H9 (cell line): ENCODE measurements at regions not wholly inside any gene's neighbourhood (a gene's known extent, or its start where the extent isn't known, plus 50 kb on each side); places are given as distances from the start of the nearest gene placed in this dataset.

Experiments used
- DNase-seq: peaks from one replicate; pipeline ENCODE4 v3.0.0-alpha.2; 2017
- H2AFZ ChIP-seq: one replicate; pipeline ENCODE4 v1.6.1; 2013; ENCODE audit warnings: mild to moderate bottlenecking, low read length, control low read depth, moderate library complexity
- H2AK5ac ChIP-seq: 2 replicates; pipeline ENCODE4 v1.6.1; 2013; ENCODE audit warnings: low read length, control low read depth, mixed read lengths; ENCODE audit not compliant: insufficient read length
- H2BK120ac ChIP-seq: one replicate; pipeline ENCODE4 v1.6.1; 2013; ENCODE audit warnings: low read depth, mild to moderate bottlenecking, low read length, control low read depth, inconsistent platforms; ENCODE audit not compliant: poor library complexity, severe bottlenecking
- H2BK12ac ChIP-seq: 2 replicates; pipeline ENCODE4 v1.6.1; 2013; ENCODE audit warnings: low read length, control low read depth, mixed read lengths, low read depth; ENCODE audit not compliant: insufficient read length
- H2BK15ac ChIP-seq: 2 replicates; pipeline ENCODE4 v1.6.1; 2013; ENCODE audit warnings: low read depth, low read length, control low read depth
- H2BK20ac ChIP-seq: one replicate; pipeline ENCODE4 v1.6.1; 2013; ENCODE audit warnings: low read depth, mild to moderate bottlenecking, low read length, control low read depth, inconsistent platforms; ENCODE audit not compliant: poor library complexity, severe bottlenecking
- H2BK5ac ChIP-seq: 2 replicates; pipeline ENCODE4 v1.6.1; 2013; ENCODE audit warnings: low read length, control low read depth, mixed read lengths; ENCODE audit not compliant: insufficient read length
- H3K14ac ChIP-seq: 2 replicates; pipeline ENCODE4 v1.6.1; 2013; ENCODE audit warnings: low read length, control low read depth; ENCODE audit not compliant: insufficient read depth
- H3K18ac ChIP-seq: 2 replicates; pipeline ENCODE4 v1.6.1; 2013; ENCODE audit warnings: low read depth, mild to moderate bottlenecking, mixed read lengths, low read length, control low read depth; ENCODE audit not compliant: insufficient read length
- H3K23ac ChIP-seq: 2 replicates; pipeline ENCODE4 v1.6.1; 2013; ENCODE audit warnings: low read length, control low read depth, mixed read lengths, low read depth; ENCODE audit not compliant: insufficient read length
- H3K23me2 ChIP-seq: 2 replicates; pipeline ENCODE4 v1.6.1; 2013; ENCODE audit warnings: low read depth, mild to moderate bottlenecking, mixed read lengths, low read length, control low read depth; ENCODE audit not compliant: insufficient read length, poor library complexity, severe bottlenecking
- H3K27ac ChIP-seq: 2 replicates; pipeline ENCODE4 v1.5.1; 2013; ENCODE audit warnings: low read length, control low read depth, mixed read lengths, low read depth; ENCODE audit not compliant: insufficient read length
- H3K27me3 ChIP-seq: 2 replicates; pipeline ENCODE4 v1.6.1; 2013; ENCODE audit warnings: low read length, control low read depth, inconsistent platforms; ENCODE audit not compliant: insufficient read depth
- H3K4ac ChIP-seq: 2 replicates; pipeline ENCODE4 v1.6.1; 2013; ENCODE audit warnings: low read depth, mild to moderate bottlenecking, control low read depth, inconsistent platforms, low read length, moderate library complexity
- H3K4me1 ChIP-seq: 2 replicates; pipeline ENCODE4 v1.6.1; 2013; ENCODE audit warnings: low read length, control low read depth, inconsistent platforms; ENCODE audit not compliant: insufficient read depth
- H3K4me2 ChIP-seq: 2 replicates; pipeline ENCODE4 v1.6.1; 2013; ENCODE audit warnings: low read length, control low read depth, mixed read lengths; ENCODE audit not compliant: insufficient read length, insufficient read depth
- H3K56ac ChIP-seq: 2 replicates; pipeline ENCODE4 v1.6.1; 2013; ENCODE audit warnings: low read depth, mild to moderate bottlenecking, mixed read lengths, low read length, control low read depth; ENCODE audit not compliant: insufficient read length
- H3K79me1 ChIP-seq: 2 replicates; pipeline ENCODE4 v1.6.1; 2013; ENCODE audit warnings: low read depth, mild to moderate bottlenecking, moderate library complexity, low read length, control low read depth, inconsistent platforms; ENCODE audit not compliant: insufficient read depth, poor library complexity, severe bottlenecking
- H3K79me2 ChIP-seq: 2 replicates; pipeline ENCODE4 v1.6.1; 2013; ENCODE audit warnings: low read length, control low read depth, inconsistent platforms; ENCODE audit not compliant: insufficient read depth
- H3K9ac ChIP-seq: 2 replicates; pipeline ENCODE4 v1.6.1; 2013; ENCODE audit warnings: low read length, control low read depth, mixed read lengths; ENCODE audit not compliant: insufficient read length; ENCODE audit errors: extremely low read depth
- H3K9me3 ChIP-seq: one replicate; pipeline ENCODE4 v1.6.1; 2013; ENCODE audit warnings: low read depth, low read length, inconsistent platforms; ENCODE audit not compliant: control insufficient read depth
- H3T11ph ChIP-seq: one replicate; pipeline ENCODE4 v1.6.1; 2013; ENCODE audit warnings: mild to moderate bottlenecking, low read length, control low read depth, inconsistent platforms
- H4K20me1 ChIP-seq: one replicate; pipeline ENCODE4 v1.6.1; 2013; ENCODE audit not compliant: control insufficient read depth, insufficient read length, insufficient read depth
- H4K5ac ChIP-seq: 2 replicates; pipeline ENCODE4 v1.6.1; 2013; ENCODE audit warnings: low read depth, mild to moderate bottlenecking, mixed read lengths, low read length, control low read depth; ENCODE audit not compliant: insufficient read length
- H4K8ac ChIP-seq: replicated peaks from 2 replicates; pipeline ENCODE4 v1.6.1; 2013; ENCODE audit warnings: low read length, control low read depth, mixed read lengths, low read depth; ENCODE audit not compliant: insufficient read length
- H4K91ac ChIP-seq: 2 replicates; pipeline ENCODE4 v1.6.1; 2013; ENCODE audit warnings: low read depth, mild to moderate bottlenecking, moderate library complexity, mixed read lengths, low read length, control low read depth; ENCODE audit not compliant: insufficient read length
- H3K27ac Mint-ChIP-seq, 3 experiments: 2 replicates in 2 of 3; 3 replicates in 1 of 3; pipeline ENCODE4 v1.8.0; 2020 to 2021; ENCODE audit warnings: mixed read lengths in 3 of 3, mild to moderate bottlenecking in 1 of 3, moderate library complexity in 1 of 3
- H3K27me3 Mint-ChIP-seq: 2 replicates; pipeline ENCODE4 v1.8.0; 2021; ENCODE audit warnings: low read depth, mild to moderate bottlenecking, moderate library complexity, mixed read lengths
- H3K36me3 Mint-ChIP-seq, 3 experiments: 2 replicates in 2 of 3; 3 replicates in 1 of 3; pipeline ENCODE4 v1.8.0; 2020 to 2021; ENCODE audit warnings: low read depth in 3 of 3, mixed read lengths in 3 of 3; ENCODE audit not compliant: insufficient read depth in 1 of 3
- H3K4me1 Mint-ChIP-seq, 2 experiments: 2 replicates each; pipeline ENCODE4 v1.8.0; 2020; ENCODE audit warnings: mixed read lengths in 2 of 2
- H3K4me3 Mint-ChIP-seq, 2 experiments: 2 replicates in 1 of 2; 3 replicates in 1 of 2; pipeline ENCODE4 v1.8.0; 2020 to 2021; ENCODE audit warnings: mild to moderate bottlenecking in 2 of 2, mixed read lengths in 2 of 2, moderate library complexity in 1 of 2
- H3K9me3 Mint-ChIP-seq, 2 experiments: 2 replicates in 1 of 2; 3 replicates in 1 of 2; pipeline ENCODE4 v1.8.0; 2020; ENCODE audit warnings: mild to moderate bottlenecking in 2 of 2, mixed read lengths in 2 of 2, moderate library complexity in 1 of 2
- CTCF ChIP-seq: fragments of 200-600 bp; sonication (generic); conservative IDR thresholded peaks from 3 replicates; pipeline ENCODE4 v1.8.0; 2021; ENCODE audit warnings: antibody characterized with exemption, mild to moderate bottlenecking
- WGBS: extraction: QIAGEN DNeasy Blood & Tissue Kit; methylation state at CpG from one replicate; pipeline ENCODE4 v1.1.7; 2013; ENCODE audit warnings: missing lambda C conversion rate, low lambda C conversion rate, mixed read lengths; ENCODE audit not compliant: insufficient read length; ENCODE audit errors: extremely low coverage; 5-methylcytosine and 5-hydroxymethylcytosine counted together

- H3K9ac ChIP-seq, result no peak overlapping the region
- no peaks in the 10 kb centered on the region for H3K79me2 ChIP-seq
- H2BK20ac ChIP-seq, result no peak overlapping the region
- no peak for DNase-seq
- no peaks in the 10 kb centered on the region for H3K4me1 ChIP-seq
- H3K27me3 ChIP-seq, result no peaks in the 10 kb centered on the region
- no peaks in the 10 kb centered on the region for H3K23me2 ChIP-seq
- no peak overlapping the region for H2AFZ ChIP-seq
- TF ChIP-seq CTCF, result no peak
- H3K14ac ChIP-seq, result no peak overlapping the region
- H4K91ac ChIP-seq, result no peak overlapping the region
- no peak overlapping the region for H3K18ac ChIP-seq
- Mint-ChIP-seq H3K27me3 (no peaks in the 10 kb centered on the region; the same call in 1 of the 2 replicates), H3K4me3 (no peak overlapping the region), H3K4me1 (no peaks in the 10 kb centered on the region), H3K9me3 (no peaks in the 10 kb centered on the region; a peak in 1 of 5 replicates), H3K36me3 (no peaks in the 10 kb centered on the region; a peak in 1 of 7 replicates), H3K27ac (no peak overlapping the region)
- H2BK120ac ChIP-seq, result no peak overlapping the region
- H4K20me1 ChIP-seq, result no peaks in the 10 kb centered on the region
- H3K27ac ChIP-seq, result no peak overlapping the region
- H2BK12ac ChIP-seq, result no peak overlapping the region
- no peak overlapping the region for H4K8ac ChIP-seq
- no peaks in the 10 kb centered on the region for H3K9me3 ChIP-seq
- no peaks in the 10 kb centered on the region for H3K79me1 ChIP-seq
- no peak overlapping the region for H3T11ph ChIP-seq
- H2BK15ac ChIP-seq, result no peak overlapping the region
- H4K5ac ChIP-seq, result no peak overlapping the region
- no peak overlapping the region for H3K56ac ChIP-seq
- no peak overlapping the region for H2AK5ac ChIP-seq
- no peak overlapping the region for H3K23ac ChIP-seq
- no peak overlapping the region for H3K4ac ChIP-seq
- H2BK5ac ChIP-seq, result no peak overlapping the region
- WGBS, result no CpG with 5 or more reads among the region's 6 CpGs
- H3K4me2 ChIP-seq, result no peak overlapping the region
These were observed 501.5 kb upstream of the THBS1 start for GRCh38 chr15:39079296-39079847.
